Erythroblast (primary cell): ENCODE measurements at regions not wholly inside any gene's neighbourhood (a gene's known extent, or its start where the extent isn't known, plus 50 kb on each side); places are given as distances from the start of the nearest gene placed in this dataset.

ENCODE experiments used
- GATA1 ChIP-seq: IDR thresholded peaks from 2 replicates; pipeline ENCODE4 v1.6.1; 2011; ENCODE audit warnings: low read depth, mild to moderate bottlenecking, control low read depth, low read length, moderate library complexity
- POLR2A ChIP-seq: IDR thresholded peaks from 2 replicates; pipeline ENCODE4 v1.6.1; 2011; ENCODE audit warnings: mild to moderate bottlenecking, low read length

- no peak for TF ChIP-seq POLR2A
- no peak for TF ChIP-seq GATA1
Measured at GRCh38 chr12:90741611-90742010, 213.4 kb downstream of the CCER1 start.
